A673 (cell line): ENCODE measurements at regions not wholly inside any gene's neighbourhood (a gene's known extent, or its start where the extent isn't known, plus 50 kb on each side); places are given as distances from the start of the nearest gene placed in this dataset.

ENCODE experiments used
- BruUV-seq: library from RNA; stranded (reverse); fragments of 400-500 nt; replicated peaks from 2 replicates; lab custom pipeline; 2021; lab: Mats Ljungman, UMichigan
- CTCF ChIA-PET: fragments of 300-600 bp; sonication (Branson Sonifier 250); formaldehyde crosslinking; loops from one replicate; lab custom pipeline; 2022; ENCODE audit warnings: antibody characterized with exemption; lab: Charles Lee
- POLR2A ChIA-PET: fragments of 300-600 bp; sonication (Branson Sonifier 250); formaldehyde crosslinking; loops from one replicate; lab custom pipeline; 2022; ENCODE audit warnings: antibody characterized with exemption; ENCODE audit not compliant: low non-redundant PET; lab: Charles Lee
- DNase-seq: peaks from one replicate; pipeline ENCODE4 v3.0.0-alpha.2; 2015; ENCODE audit warnings: low spot score
- H3K27ac ChIP-seq: fragments of 200-600 bp; sonication (generic); 2 replicates; pipeline ENCODE4 v1.5.1; 2016; ENCODE audit warnings: mixed run types, low read depth, mild to moderate bottlenecking, mixed read lengths, antibody characterized with exemption, low read length; ENCODE audit not compliant: poor library complexity, severe bottlenecking
- H3K27me3 ChIP-seq: fragments of 200-600 bp; sonication (generic); replicated peaks from 2 replicates; pipeline ENCODE4 v1.6.1; 2017; ENCODE audit warnings: mixed run types, low read depth, mild to moderate bottlenecking, mixed read lengths, antibody characterized with exemption, low read length; ENCODE audit not compliant: insufficient read depth, poor library complexity
- H3K36me3 ChIP-seq: fragments of 200-600 bp; sonication (generic); 2 replicates; pipeline ENCODE4 v1.6.1; 2016; ENCODE audit warnings: mixed run types, mild to moderate bottlenecking, mixed read lengths, antibody characterized with exemption, low read length; ENCODE audit not compliant: insufficient read depth, poor library complexity, severe bottlenecking
- H3K4me1 ChIP-seq: fragments of 200-600 bp; sonication (generic); 2 replicates; pipeline ENCODE4 v1.6.1; 2017; ENCODE audit warnings: mixed run types, mild to moderate bottlenecking, mixed read lengths, antibody characterized with exemption, low read length; ENCODE audit not compliant: insufficient read depth, poor library complexity, severe bottlenecking
- H3K4me3 ChIP-seq: fragments of 200-600 bp; sonication (generic); 2 replicates; pipeline ENCODE4 v1.5.1; 2016; ENCODE audit warnings: low read depth, mixed run types, mild to moderate bottlenecking, mixed read lengths, low read length; ENCODE audit not compliant: poor library complexity, severe bottlenecking
- H3K9me3 ChIP-seq: fragments of 200-600 bp; sonication (generic); 2 replicates; pipeline ENCODE4 v1.6.1; 2016; ENCODE audit warnings: mixed run types, low read depth, mild to moderate bottlenecking, mixed read lengths, antibody characterized with exemption, low read length; ENCODE audit not compliant: poor library complexity, severe bottlenecking
- EZH2 ChIP-seq: fragments of 200-600 bp; sonication (generic); IDR thresholded peaks from 2 replicates; pipeline ENCODE4 v1.6.1; 2017; ENCODE audit warnings: borderline replicate concordance, low read depth, mild to moderate bottlenecking, mixed read lengths, antibody characterized with exemption, low read length; ENCODE audit not compliant: poor library complexity, severe bottlenecking
- intact Hi-C: fragments of 100-400 bp; cut with micrococcal nuclease; formaldehyde crosslinking; loops from one replicate; pipeline ENCODE4 v1.10.0; 2022; ENCODE audit not compliant: unreplicated experiment
- TF ChIP-seq, protein P1 (sequence below): fragments of 300-800, 200-600 bp; sonication (generic); conservative IDR thresholded peaks from 2 replicates; pipeline ENCODE4 v1.5.1; 2017; ENCODE audit warnings: low read depth, mild to moderate bottlenecking, antibody characterized with exemption, low read length, moderate library complexity, mixed read lengths

DNA sequence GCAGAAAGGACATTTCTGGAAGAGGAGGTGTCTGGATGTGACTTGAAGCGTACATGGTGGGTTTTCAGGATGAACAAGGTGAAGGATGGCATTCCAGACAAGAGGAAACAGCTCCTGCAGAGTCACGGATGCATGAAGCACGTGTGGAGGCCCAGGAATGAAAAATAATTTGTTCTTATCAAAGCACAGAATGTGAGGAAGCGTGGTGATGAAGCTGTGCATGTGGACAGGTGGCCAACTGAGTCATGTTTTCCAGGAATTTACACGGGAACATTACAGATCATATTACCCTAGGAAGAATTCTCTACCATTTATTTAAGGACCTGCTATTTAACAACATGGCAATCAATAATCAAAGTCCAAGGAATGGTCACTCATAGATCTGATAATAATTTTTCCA, 413.2 kb upstream of the KLF6 start:
- BruUV-seq, result no TSS peak
- TF ChIP-seq EZH2, result no peak
- TF ChIP-seq, protein P1, sequence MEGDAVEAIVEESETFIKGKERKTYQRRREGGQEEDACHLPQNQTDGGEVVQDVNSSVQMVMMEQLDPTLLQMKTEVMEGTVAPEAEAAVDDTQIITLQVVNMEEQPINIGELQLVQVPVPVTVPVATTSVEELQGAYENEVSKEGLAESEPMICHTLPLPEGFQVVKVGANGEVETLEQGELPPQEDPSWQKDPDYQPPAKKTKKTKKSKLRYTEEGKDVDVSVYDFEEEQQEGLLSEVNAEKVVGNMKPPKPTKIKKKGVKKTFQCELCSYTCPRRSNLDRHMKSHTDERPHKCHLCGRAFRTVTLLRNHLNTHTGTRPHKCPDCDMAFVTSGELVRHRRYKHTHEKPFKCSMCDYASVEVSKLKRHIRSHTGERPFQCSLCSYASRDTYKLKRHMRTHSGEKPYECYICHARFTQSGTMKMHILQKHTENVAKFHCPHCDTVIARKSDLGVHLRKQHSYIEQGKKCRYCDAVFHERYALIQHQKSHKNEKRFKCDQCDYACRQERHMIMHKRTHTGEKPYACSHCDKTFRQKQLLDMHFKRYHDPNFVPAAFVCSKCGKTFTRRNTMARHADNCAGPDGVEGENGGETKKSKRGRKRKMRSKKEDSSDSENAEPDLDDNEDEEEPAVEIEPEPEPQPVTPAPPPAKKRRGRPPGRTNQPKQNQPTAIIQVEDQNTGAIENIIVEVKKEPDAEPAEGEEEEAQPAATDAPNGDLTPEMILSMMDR, result no peak
- no peak overlapping the region for H3K27ac ChIP-seq
- no peaks in the 10 kb centered on the region for H3K36me3 ChIP-seq
- H3K4me3 ChIP-seq, result no peak overlapping the region
- H3K27me3 ChIP-seq, result no peaks in the 10 kb centered on the region
- POLR2A ChIA-PET, result no interaction called here
- H3K4me1 ChIP-seq, result peaks cover 8% of the 10 kb centered on the region
- no peak for DNase-seq
- no peaks in the 10 kb centered on the region for H3K9me3 ChIP-seq
- intact Hi-C loops, result no loop called here
- CTCF ChIA-PET, result no interaction called here

DNA sequence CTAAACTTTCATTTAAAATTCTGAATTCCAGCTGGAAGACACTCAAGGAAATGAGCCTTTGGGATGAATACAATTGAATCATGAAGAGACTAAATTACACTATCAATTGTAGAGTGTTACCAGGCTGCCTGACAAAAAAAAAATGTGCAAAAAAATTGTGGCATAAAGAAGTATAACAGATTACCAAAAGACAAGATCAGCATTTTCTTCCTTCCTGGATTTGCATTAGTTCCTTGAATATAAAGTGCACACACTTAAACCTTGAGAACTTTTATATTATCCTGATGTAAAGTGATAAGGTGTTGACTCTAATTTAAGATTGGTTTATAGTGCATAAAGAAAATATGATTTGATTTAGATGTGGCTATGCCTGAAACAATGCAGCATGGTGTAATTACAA, 412.7 kb upstream of the KLF6 start:
- DNase-seq, result no peak
- Histone ChIP-seq H3K9me3 (no peaks in the 10 kb centered on the region), H3K4me1 (peaks cover 3% of the 10 kb centered on the region), H3K36me3 (no peaks in the 10 kb centered on the region), H3K27me3 (no peaks in the 10 kb centered on the region), H3K27ac (no peak overlapping the region), H3K4me3 (no peak overlapping the region)
- BruUV-seq, result no TSS peak
- intact Hi-C loops, result no loop called here
- ChIA-PET POLR2A (no interaction called here), CTCF (no interaction called here)
- no peak for TF ChIP-seq EZH2
- TF ChIP-seq, protein P1, result no peak

DNA sequence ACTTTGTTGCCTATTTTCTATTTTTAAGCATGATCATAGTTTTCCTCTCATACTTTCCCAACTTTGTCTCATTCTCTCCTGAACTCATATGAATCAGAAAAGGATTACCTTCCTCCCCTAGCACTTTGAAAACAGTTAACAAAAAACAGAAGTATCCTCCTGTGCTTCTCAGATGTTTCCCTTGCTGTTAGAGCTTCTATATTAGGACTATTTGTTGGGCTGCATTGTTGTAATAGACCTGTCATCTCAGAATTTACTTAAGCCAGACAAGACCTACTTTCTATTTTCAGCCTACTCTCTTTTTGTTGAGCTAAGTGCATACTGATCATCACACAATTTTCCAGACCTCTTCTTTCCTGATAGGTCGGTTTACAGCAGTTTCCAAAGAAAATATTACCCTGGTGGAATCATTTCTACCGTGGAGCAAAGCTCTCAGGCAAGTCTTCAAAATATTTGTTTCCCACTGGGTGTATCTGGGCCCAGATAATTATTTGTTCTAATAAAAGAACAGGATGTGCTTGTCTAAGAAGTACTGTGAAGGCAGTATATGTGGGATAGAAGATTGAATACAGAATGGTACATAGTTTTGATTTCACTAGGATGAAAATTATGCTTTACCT, 411.9 kb upstream of the KLF6 start:
- intact Hi-C loops, result no loop called here
- Histone ChIP-seq H3K36me3 (no peaks in the 10 kb centered on the region), H3K9me3 (no peaks in the 10 kb centered on the region), H3K27ac (no peak overlapping the region), H3K4me1 (no peaks in the 10 kb centered on the region), H3K4me3 (no peak overlapping the region), H3K27me3 (no peaks in the 10 kb centered on the region)
- POLR2A ChIA-PET, result no interaction called here
- BruUV-seq, result no TSS peak
- TF ChIP-seq EZH2, result no peak
- TF ChIP-seq, protein P1, result no peak
- DNase-seq, result no peak
- CTCF ChIA-PET, result no interaction called here
